ENCODE measurements at regions not wholly inside any gene's neighbourhood (a gene's known extent, or its start where the extent isn't known, plus 50 kb on each side); places are given as distances from the start of the nearest gene placed in this dataset.

DNA sequence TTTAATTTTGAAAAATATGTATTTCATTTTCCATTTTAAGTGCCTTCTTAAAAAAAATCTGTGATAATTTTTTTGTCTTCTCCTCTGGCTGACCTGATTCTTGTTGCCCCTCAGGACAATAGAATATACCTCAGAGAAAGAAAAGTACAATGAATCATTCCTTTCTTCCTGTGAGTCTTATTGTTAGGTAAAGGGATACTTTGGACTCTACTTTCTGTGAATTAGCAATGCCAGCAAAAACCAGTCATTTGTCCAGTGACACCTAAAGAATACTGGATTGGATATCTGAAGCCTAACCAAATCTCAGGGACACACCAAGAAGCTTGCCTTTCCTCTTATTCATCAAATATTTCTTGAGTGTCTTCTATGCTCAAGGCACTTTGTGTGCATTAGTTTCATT, 102.1 kb downstream of the AREG start:
- no peak overlapping the region for H3K14ac ChIP-seq (ENCODE audit: low read length)
- no peak for DNase-seq (ENCODE audit: low spot score)
- no peaks in the 10 kb centered on the region for H3K79me1 ChIP-seq (ENCODE audit: low read depth, low read length)
- no peak overlapping the region for H2BK12ac ChIP-seq (ENCODE audit: low read length)
- H3K18ac ChIP-seq (ENCODE audit: low read length), result no peak overlapping the region
- no peaks in the 10 kb centered on the region for H3K36me3 ChIP-seq (replicated peaks in 1 of 2; ENCODE audit: control insufficient read depth in 2 of 2, insufficient read depth in 2 of 2, low read length in 2 of 2)
- no peak overlapping the region for H2BK120ac ChIP-seq (ENCODE audit: low read depth, low read length)
- no peak overlapping the region for H2AFZ ChIP-seq (ENCODE audit: low read length)
- no peaks in the 10 kb centered on the region for H3K27me3 ChIP-seq (ENCODE audit: control insufficient read depth in 3 of 3, insufficient read depth in 3 of 3, low read depth in 1 of 3, low read length in 3 of 3)
- H3K4ac ChIP-seq (ENCODE audit: low read length), result no peak overlapping the region
- no peak overlapping the region for H3K23ac ChIP-seq (ENCODE audit: low read depth, low read length, poor library complexity)
- no peaks in the 10 kb centered on the region for H3K9me3 ChIP-seq (replicated peaks in 1 of 2; ENCODE audit: control insufficient read depth in 2 of 2, insufficient read depth in 1 of 2, low read depth in 1 of 2, low read length in 2 of 2)
- no peak overlapping the region for H3K4me3 ChIP-seq (ENCODE audit: low read length in 2 of 2)
- H3K4me2 ChIP-seq (ENCODE audit: insufficient read depth, low read length, poor library complexity, severe bottlenecking), result no peak overlapping the region
- no peak overlapping the region for H4K91ac ChIP-seq (ENCODE audit: low read depth, low read length, poor library complexity)
- H3K9ac ChIP-seq (ENCODE audit: low read depth, low read length, poor library complexity), result no peak overlapping the region
- H3K27ac ChIP-seq (replicated peaks; ENCODE audit: low read length), result no peak overlapping the region
- no peak overlapping the region for H2AK5ac ChIP-seq (ENCODE audit: low read depth, low read length)
- H4K8ac ChIP-seq (ENCODE audit: low read depth, low read length), result no peak overlapping the region
- H2BK15ac ChIP-seq (ENCODE audit: low read length), result no peak overlapping the region
- no peak overlapping the region for H2BK5ac ChIP-seq (ENCODE audit: low read length)
- H3K4me1 ChIP-seq (ENCODE audit: control insufficient read depth in 2 of 2, insufficient read depth in 1 of 2, low read depth in 1 of 2, low read length in 2 of 2), result peaks cover 0 to 4% of the 10 kb centered on the region in 2 donors

DNA sequence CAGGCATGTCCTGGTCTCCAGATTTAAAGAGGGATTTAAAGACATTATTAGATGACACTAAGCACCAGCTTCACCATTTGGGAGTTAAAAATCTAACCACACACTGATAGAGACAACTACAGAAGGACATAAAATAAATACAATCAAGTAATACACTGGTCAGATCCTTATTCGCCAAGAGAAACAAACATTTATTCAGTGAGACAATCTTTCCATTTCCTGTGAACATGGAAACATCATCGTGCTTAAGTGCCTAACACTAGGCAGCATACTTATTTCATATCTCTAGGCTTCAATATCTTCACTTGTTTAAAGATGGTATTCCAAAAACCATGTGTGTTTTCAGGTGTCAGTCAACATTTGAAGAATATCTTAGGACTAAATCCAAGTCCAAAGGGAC, 103.6 kb downstream of the AREG start:
- Histone ChIP-seq H3K9me3 (replicated peaks in 1 of 2; ENCODE audit: control insufficient read depth in 2 of 2, insufficient read depth in 1 of 2, low read depth in 1 of 2, low read length in 2 of 2) (no peaks in the 10 kb centered on the region), H2BK15ac (ENCODE audit: low read length) (no peak overlapping the region), H2BK12ac (ENCODE audit: low read length) (no peak overlapping the region), H4K91ac (ENCODE audit: low read depth, low read length, poor library complexity) (no peak overlapping the region), H3K14ac (ENCODE audit: low read length) (no peak overlapping the region), H3K4me1 (ENCODE audit: control insufficient read depth in 2 of 2, insufficient read depth in 1 of 2, low read depth in 1 of 2, low read length in 2 of 2) (peaks cover 0 to 4% of the 10 kb centered on the region in 2 donors), H3K18ac (ENCODE audit: low read length) (no peak overlapping the region), H3K23ac (ENCODE audit: low read depth, low read length, poor library complexity) (no peak overlapping the region), H2BK5ac (ENCODE audit: low read length) (no peak overlapping the region), H3K4me2 (ENCODE audit: insufficient read depth, low read length, poor library complexity, severe bottlenecking) (no peak overlapping the region), H3K4me3 (ENCODE audit: low read length in 2 of 2) (no peak overlapping the region), H3K4ac (ENCODE audit: low read length) (no peak overlapping the region), H3K27me3 (ENCODE audit: control insufficient read depth in 3 of 3, insufficient read depth in 3 of 3, low read depth in 1 of 3, low read length in 3 of 3) (no peaks in the 10 kb centered on the region), H4K8ac (ENCODE audit: low read depth, low read length) (no peak overlapping the region), H2AK5ac (ENCODE audit: low read depth, low read length) (no peak overlapping the region), H3K27ac (replicated peaks; ENCODE audit: low read length) (no peak overlapping the region), H2AFZ (ENCODE audit: low read length) (no peak overlapping the region), H3K9ac (ENCODE audit: low read depth, low read length, poor library complexity) (no peak overlapping the region), H3K79me1 (ENCODE audit: low read depth, low read length) (no peaks in the 10 kb centered on the region), H2BK120ac (ENCODE audit: low read depth, low read length) (no peak overlapping the region), H3K36me3 (replicated peaks in 1 of 2; ENCODE audit: control insufficient read depth in 2 of 2, insufficient read depth in 2 of 2, low read length in 2 of 2) (no peaks in the 10 kb centered on the region)
- DNase-seq (ENCODE audit: low spot score), result no peak
- WGBS, 2 donors (ENCODE audit: extremely low coverage in 2 of 2, insufficient read length in 2 of 2, insufficient replicate concordance in 1 of 2), result no CpG with 5 or more reads among the region's 2 CpGs

DNA sequence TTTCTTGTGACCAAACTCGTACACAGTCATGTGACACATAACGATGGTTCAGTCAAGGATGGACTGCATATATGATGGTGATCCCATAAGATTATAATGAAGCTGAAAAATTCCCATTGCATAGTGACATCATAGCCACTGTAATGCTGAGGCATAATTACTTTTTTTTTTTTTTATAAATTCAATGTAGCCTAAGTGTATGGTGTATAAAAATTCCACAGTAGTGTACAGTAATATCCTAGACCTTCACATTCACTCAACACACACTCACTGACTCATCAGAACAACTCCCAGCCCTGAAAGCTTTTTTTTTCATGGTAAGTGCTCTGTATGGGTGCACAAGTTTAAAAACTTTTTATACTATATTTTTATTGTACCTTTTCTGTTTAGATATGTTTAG, 105.0 kb downstream of the AREG start:
- H3K4me2 ChIP-seq (ENCODE audit: insufficient read depth, low read length, poor library complexity, severe bottlenecking), result no peak overlapping the region
- peaks cover 0 to 2% of the 10 kb centered on the region in 2 donors for H3K4me1 ChIP-seq (ENCODE audit: control insufficient read depth in 2 of 2, insufficient read depth in 1 of 2, low read depth in 1 of 2, low read length in 2 of 2)
- no peak overlapping the region for H3K4me3 ChIP-seq (ENCODE audit: low read length in 2 of 2)
- no peak overlapping the region for H2BK120ac ChIP-seq (ENCODE audit: low read depth, low read length)
- H3K9ac ChIP-seq (ENCODE audit: low read depth, low read length, poor library complexity), result no peak overlapping the region
- H3K9me3 ChIP-seq (replicated peaks in 1 of 2; ENCODE audit: control insufficient read depth in 2 of 2, insufficient read depth in 1 of 2, low read depth in 1 of 2, low read length in 2 of 2), result no peaks in the 10 kb centered on the region
- no peak overlapping the region for H4K91ac ChIP-seq (ENCODE audit: low read depth, low read length, poor library complexity)
- H2BK15ac ChIP-seq (ENCODE audit: low read length), result no peak overlapping the region
- H3K18ac ChIP-seq (ENCODE audit: low read length), result no peak overlapping the region
- no peaks in the 10 kb centered on the region for H3K79me1 ChIP-seq (ENCODE audit: low read depth, low read length)
- H3K27ac ChIP-seq (replicated peaks; ENCODE audit: low read length), result no peak overlapping the region
- H2AK5ac ChIP-seq (ENCODE audit: low read depth, low read length), result no peak overlapping the region
- H2BK5ac ChIP-seq (ENCODE audit: low read length), result no peak overlapping the region
- WGBS, 2 donors (ENCODE audit: extremely low coverage in 2 of 2, insufficient read length in 2 of 2, insufficient replicate concordance in 1 of 2), result no CpG with 5 or more reads among the region's 2 CpGs
- no peaks in the 10 kb centered on the region for H3K27me3 ChIP-seq (ENCODE audit: control insufficient read depth in 3 of 3, insufficient read depth in 3 of 3, low read depth in 1 of 3, low read length in 3 of 3)
- no peak overlapping the region for H3K23ac ChIP-seq (ENCODE audit: low read depth, low read length, poor library complexity)
- H4K8ac ChIP-seq (ENCODE audit: low read depth, low read length), result no peak overlapping the region
- H3K14ac ChIP-seq (ENCODE audit: low read length), result no peak overlapping the region
- H2AFZ ChIP-seq (ENCODE audit: low read length), result no peak overlapping the region
- DNase-seq (ENCODE audit: low spot score), result no peak
- no peaks in the 10 kb centered on the region for H3K36me3 ChIP-seq (replicated peaks in 1 of 2; ENCODE audit: control insufficient read depth in 2 of 2, insufficient read depth in 2 of 2, low read length in 2 of 2)
- H3K4ac ChIP-seq (ENCODE audit: low read length), result no peak overlapping the region
- H2BK12ac ChIP-seq (ENCODE audit: low read length), result no peak overlapping the region

DNA sequence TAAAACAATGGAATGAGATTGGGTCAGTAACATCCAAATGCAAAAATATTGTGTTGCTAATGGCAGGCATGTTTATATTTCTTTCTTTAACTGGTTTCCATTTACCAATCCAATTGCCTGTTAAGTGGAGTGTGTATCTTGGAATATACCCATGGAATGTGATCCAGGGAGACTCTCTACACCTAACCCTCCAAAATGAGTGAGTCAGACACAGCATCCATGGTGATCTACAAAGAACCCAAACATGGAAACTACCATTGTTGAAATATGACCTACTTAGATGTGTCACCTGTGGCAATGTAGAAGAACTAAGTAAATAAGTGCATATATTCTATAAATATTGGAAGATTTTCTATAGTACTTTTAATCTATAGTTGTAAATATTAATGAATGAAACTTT, 110.3 kb downstream of the AREG start:
- no peak overlapping the region for H2BK5ac ChIP-seq (ENCODE audit: low read length)
- H2BK12ac ChIP-seq (ENCODE audit: low read length), result no peak overlapping the region
- no peaks in the 10 kb centered on the region for H3K4me1 ChIP-seq (ENCODE audit: control insufficient read depth in 2 of 2, insufficient read depth in 1 of 2, low read depth in 1 of 2, low read length in 2 of 2)
- H4K8ac ChIP-seq (ENCODE audit: low read depth, low read length), result no peak overlapping the region
- H3K4me3 ChIP-seq (ENCODE audit: low read length in 2 of 2), result no peak overlapping the region
- H3K23ac ChIP-seq (ENCODE audit: low read depth, low read length, poor library complexity), result no peak overlapping the region
- H3K18ac ChIP-seq (ENCODE audit: low read length), result no peak overlapping the region
- no peak overlapping the region for H2AK5ac ChIP-seq (ENCODE audit: low read depth, low read length)
- H2BK15ac ChIP-seq (ENCODE audit: low read length), result no peak overlapping the region
- H4K91ac ChIP-seq (ENCODE audit: low read depth, low read length, poor library complexity), result no peak overlapping the region
- no peak overlapping the region for H3K27ac ChIP-seq (replicated peaks; ENCODE audit: low read length)
- no peak for DNase-seq (ENCODE audit: low spot score)
- no peak overlapping the region for H3K4ac ChIP-seq (ENCODE audit: low read length)
- H3K9me3 ChIP-seq (replicated peaks in 1 of 2; ENCODE audit: control insufficient read depth in 2 of 2, insufficient read depth in 1 of 2, low read depth in 1 of 2, low read length in 2 of 2), result no peaks in the 10 kb centered on the region
- no peak overlapping the region for H3K4me2 ChIP-seq (ENCODE audit: insufficient read depth, low read length, poor library complexity, severe bottlenecking)
- H3K9ac ChIP-seq (ENCODE audit: low read depth, low read length, poor library complexity), result no peak overlapping the region
- no peaks in the 10 kb centered on the region for H3K27me3 ChIP-seq (ENCODE audit: control insufficient read depth in 3 of 3, insufficient read depth in 3 of 3, low read depth in 1 of 3, low read length in 3 of 3)
- no peak overlapping the region for H2AFZ ChIP-seq (ENCODE audit: low read length)
- H3K79me1 ChIP-seq (ENCODE audit: low read depth, low read length), result no peaks in the 10 kb centered on the region
- no peak overlapping the region for H3K14ac ChIP-seq (ENCODE audit: low read length)
- no peaks in the 10 kb centered on the region for H3K36me3 ChIP-seq (replicated peaks in 1 of 2; ENCODE audit: control insufficient read depth in 2 of 2, insufficient read depth in 2 of 2, low read length in 2 of 2)
- no peak overlapping the region for H2BK120ac ChIP-seq (ENCODE audit: low read depth, low read length)
